ENCODE measurements at regions not wholly inside any gene's neighbourhood (a gene's known extent, or its start where the extent isn't known, plus 50 kb on each side); places are given as distances from the start of the nearest gene placed in this dataset.

GRCh38 chr5:110019119-110019518, 329.4 kb downstream of the MAN2A1 start:
- H3K4me3 ChIP-seq (replicated peaks; ENCODE audit: insufficient read depth, low read length): no peak overlapping the region
- TF ChIP-seq CTCF (IDR thresholded peaks at IDR 0.05; ENCODE audit: insufficient read depth, low read length) (no peak), GABPA (IDR thresholded peaks at IDR 0.05; ENCODE audit: low read depth) (no peak), POLR2AphosphoS5 (IDR thresholded peaks at IDR 0.05; ENCODE audit: low read depth) (no peak), SPI1 (IDR thresholded peaks at IDR 0.05; ENCODE audit: borderline replicate concordance, low read depth) (no peak), REST (IDR thresholded peaks at IDR 0.05; ENCODE audit: insufficient replicate concordance, low read depth) (no peak)
- DNase-seq (ENCODE audit: low read depth in 1 of 2, low spot score in 1 of 2): no peak

GRCh38 chr5:110019780-110020179, 330.1 kb downstream of the MAN2A1 start:
- TF ChIP-seq POLR2AphosphoS5 (IDR thresholded peaks at IDR 0.05; ENCODE audit: low read depth) (no peak), REST (IDR thresholded peaks at IDR 0.05; ENCODE audit: insufficient replicate concordance, low read depth) (no peak), CTCF (IDR thresholded peaks at IDR 0.05; ENCODE audit: insufficient read depth, low read length) (no peak), SPI1 (IDR thresholded peaks at IDR 0.05; ENCODE audit: borderline replicate concordance, low read depth) (no peak), GABPA (IDR thresholded peaks at IDR 0.05; ENCODE audit: low read depth) (no peak)
- Histone ChIP-seq H3K27ac (replicated peaks) (no peak overlapping the region), H3K27me3 (ENCODE audit: insufficient read depth, poor library complexity, severe bottlenecking) (no peaks in the 10 kb centered on the region), H3K4me3 (replicated peaks; ENCODE audit: insufficient read depth, low read length) (no peak overlapping the region)
- DNase-seq (ENCODE audit: low read depth in 1 of 2, low spot score in 1 of 2): no peak

More at GRCh38 chr5:110019119-110019518, 329.4 kb downstream of the MAN2A1 start:
- Histone ChIP-seq H3K27ac (replicated peaks) (no peak overlapping the region), H3K27me3 (ENCODE audit: insufficient read depth, poor library complexity, severe bottlenecking) (no peaks in the 10 kb centered on the region)

GRCh38 chr5:110021251-110021650, 331.5 kb downstream of the MAN2A1 start:
- Histone ChIP-seq H3K27ac (replicated peaks) (no peak overlapping the region), H3K27me3 (ENCODE audit: insufficient read depth, poor library complexity, severe bottlenecking) (no peaks in the 10 kb centered on the region), H3K4me3 (replicated peaks; ENCODE audit: insufficient read depth, low read length) (no peak overlapping the region)
- TF ChIP-seq GABPA (IDR thresholded peaks at IDR 0.05; ENCODE audit: low read depth): no peak
- TF ChIP-seq CTCF (IDR thresholded peaks at IDR 0.05; ENCODE audit: insufficient read depth, low read length): no peak
- no peak for TF ChIP-seq REST (IDR thresholded peaks at IDR 0.05; ENCODE audit: insufficient replicate concordance, low read depth)
- TF ChIP-seq SPI1 (IDR thresholded peaks at IDR 0.05; ENCODE audit: borderline replicate concordance, low read depth): no peak
- no peak for TF ChIP-seq POLR2AphosphoS5 (IDR thresholded peaks at IDR 0.05; ENCODE audit: low read depth)
- no peak for DNase-seq (ENCODE audit: low read depth in 1 of 2, low spot score in 1 of 2)
